ENCODE measurements at regions not wholly inside any gene's neighbourhood (a gene's known extent, or its start where the extent isn't known, plus 50 kb on each side); places are given as distances from the start of the nearest gene placed in this dataset.

DNA sequence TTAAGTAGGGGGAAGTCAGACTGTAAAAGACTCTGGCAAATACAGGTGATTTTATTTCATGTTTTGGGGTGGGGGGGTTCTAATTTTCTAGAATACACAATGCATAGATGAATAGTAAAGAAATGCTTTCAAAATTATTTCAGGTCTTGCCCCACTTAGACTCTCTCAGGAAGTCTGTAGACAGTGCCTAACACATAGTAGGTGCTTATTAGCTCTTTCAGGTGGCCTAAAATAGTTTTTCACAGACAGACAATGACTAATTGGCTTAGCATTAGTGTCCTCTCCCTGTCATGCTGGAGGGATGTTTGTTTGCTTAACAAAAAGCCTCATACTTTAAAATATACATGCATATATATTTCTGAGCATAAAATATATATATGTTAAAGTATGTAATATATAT is 366.0 kb downstream of the SOX9 start:
- in situ Hi-C loops (cut with MboI; ENCODE audit: low sequenced_read_pairs): no loop called here

DNA sequence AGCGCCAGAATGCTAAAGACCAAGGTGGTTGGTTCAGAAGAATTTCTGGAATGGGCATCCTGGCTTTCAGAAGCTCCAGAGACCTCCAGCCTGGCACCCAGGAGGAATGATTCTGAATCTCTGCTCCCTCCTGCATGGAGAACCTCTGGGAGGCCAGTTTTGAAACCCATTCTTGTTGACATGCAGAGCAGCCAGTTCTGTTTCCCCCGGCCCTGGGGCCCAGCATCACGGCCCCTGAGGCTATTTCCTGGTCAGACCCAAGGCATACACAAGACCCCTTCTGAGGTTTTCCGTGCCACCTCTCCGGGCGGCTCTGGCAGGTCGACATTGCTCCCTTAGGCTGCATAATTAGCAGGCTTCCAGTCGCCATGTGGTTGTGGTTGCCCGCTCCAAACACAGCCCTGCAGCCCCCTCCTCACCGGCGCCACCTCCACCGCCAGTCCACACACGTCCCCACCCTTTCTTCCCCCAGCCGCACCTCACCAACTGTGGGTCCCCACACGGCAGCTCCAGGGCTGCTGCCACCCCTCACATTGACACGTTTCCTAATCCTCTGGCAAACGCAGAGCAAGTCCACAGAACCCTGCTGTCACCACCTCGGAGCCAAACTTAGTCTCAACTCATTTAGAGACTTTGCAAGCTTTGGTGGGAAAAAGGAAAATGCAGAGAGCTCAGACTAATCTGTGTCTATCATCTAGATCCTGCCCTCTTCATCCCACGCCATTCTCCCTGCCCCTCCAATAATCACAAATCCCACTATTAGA is 367.1 kb downstream of the SOX9 start:
- in situ Hi-C loops (cut with MboI; ENCODE audit: low sequenced_read_pairs): no loop called here

DNA sequence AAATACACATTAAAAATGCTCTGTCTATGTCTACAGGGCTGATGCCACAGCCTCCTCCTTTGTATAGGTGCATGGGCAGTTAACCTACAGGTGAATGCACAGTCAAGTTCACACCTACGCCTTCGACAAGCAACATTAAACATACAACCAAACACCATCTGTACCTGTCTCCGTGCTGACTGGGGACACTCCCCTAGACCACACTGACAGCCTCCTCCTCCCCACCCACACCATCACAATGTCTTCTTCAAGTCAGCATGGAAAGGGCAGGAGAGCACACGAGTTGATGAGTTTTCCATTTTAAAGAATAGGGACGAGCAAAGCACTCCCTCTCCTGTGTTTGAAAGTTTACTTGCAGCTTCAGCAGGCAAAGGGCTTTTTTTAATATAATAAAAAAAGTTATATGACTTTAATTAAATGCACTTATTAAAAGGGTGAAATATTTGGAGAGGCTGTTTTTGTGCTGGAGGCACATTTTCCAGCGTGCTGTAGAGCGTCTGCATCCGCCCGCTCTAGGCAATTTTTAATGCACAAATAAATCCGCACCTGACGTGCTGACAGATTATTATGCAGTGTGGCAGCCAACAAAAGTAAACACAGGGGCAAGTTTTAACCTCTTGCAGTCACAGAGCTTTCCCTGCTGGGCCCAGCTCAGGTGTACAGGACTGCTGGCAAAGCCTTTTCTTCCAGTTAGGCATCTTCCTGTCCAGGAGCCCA is 367.9 kb downstream of the SOX9 start:
- in situ Hi-C loops (cut with MboI; ENCODE audit: low sequenced_read_pairs): no loop called here

DNA sequence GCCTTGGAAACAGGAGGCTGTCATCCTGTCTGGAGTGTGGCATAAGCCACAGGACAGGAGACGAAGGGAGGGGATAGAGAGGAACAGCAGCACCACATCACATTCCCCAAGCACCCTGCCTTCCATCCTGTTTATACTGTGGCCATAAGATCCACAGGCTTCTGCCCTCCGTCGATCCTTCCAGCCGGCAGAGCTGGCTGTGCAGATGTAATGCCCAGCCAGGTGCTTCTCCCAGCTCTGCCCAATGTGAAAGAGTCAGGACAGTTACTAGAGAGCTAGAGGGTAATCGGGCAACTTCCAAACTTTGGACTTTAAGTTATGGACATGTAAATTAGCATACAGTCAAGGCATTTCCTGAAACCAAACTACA is 368.4 kb downstream of the SOX9 start:
- in situ Hi-C loops (cut with MboI; ENCODE audit: low sequenced_read_pairs): no loop called here

DNA sequence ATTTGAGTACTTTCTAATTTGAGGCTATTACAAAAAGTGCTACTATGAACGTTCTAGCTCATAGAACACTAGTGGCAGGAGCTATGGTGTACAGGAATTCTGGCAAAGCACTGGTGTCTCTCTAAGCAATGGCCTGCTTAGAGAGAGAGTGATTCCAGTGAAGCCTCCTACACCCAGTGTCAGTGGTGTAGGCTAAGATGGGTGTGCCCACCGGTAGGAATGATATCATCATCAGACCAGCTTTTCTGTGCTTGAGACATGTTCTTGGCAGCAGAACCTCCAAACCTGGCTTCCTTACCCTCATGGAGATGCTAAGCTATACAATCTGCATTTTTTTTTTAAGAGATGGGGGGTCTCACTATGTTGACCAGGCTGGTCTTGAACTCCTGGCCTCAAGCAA is 370.3 kb downstream of the SOX9 start:
- in situ Hi-C loops (cut with MboI; ENCODE audit: low sequenced_read_pairs): no loop called here

DNA sequence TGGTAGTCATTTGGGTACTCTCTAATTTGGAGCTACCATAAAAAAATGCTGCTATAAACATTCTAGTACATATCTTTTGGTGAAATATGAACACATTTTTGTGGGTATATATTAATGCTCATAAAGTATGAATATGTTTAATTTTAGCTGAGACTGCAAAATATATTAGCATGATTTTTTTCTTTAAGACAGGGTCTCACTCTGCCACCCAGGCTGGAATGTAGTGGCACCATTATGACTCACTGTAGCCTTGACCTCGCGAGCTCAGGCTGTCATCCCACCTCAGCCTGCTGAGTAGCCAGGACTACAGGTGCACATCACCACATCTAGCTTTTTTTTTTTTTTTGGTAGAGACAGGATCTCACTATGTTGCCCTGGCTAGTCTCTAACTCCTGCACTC is 371.7 kb downstream of the SOX9 start:
- in situ Hi-C loops (cut with MboI; ENCODE audit: low sequenced_read_pairs): no loop called here

DNA sequence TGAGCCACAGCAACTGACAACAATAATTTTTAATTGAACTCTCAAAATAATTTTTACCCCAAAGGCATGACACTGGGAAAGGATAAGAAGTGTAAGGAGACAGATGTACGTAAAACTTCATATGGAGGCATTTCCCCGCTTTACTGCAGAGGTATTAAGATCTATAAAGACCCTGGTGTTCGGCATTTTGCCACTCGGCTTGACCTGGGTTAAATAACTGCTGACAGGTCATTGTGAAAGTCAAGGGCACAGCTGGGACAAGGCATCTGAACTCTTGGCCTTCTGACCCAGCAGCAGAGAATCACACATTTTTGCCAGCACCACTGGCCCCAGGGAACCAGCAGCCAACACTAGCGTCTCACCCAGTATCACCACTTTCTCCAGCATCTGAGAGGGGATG is 372.1 kb downstream of the SOX9 start:
- in situ Hi-C loops (cut with MboI; ENCODE audit: low sequenced_read_pairs): no loop called here

DNA sequence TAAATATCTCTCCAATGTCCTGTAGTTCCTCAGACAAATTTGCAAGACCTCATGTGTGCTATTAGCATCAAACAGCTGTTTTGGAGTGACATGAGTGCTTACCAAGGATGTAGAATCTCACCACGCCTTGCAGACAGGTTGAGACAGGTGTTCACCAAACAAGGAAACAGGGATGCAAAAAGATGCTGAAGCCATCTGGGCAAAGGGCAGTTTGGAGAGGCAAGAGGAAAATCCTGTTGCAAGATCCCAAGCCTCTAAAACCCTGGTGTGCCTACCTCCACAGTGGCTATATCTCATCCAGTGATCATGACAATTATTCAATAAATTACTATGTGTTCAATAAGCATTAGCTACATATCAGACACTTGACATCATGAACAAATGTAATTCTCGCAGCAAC is 373.7 kb downstream of the SOX9 start:
- in situ Hi-C loops (cut with MboI; ENCODE audit: low sequenced_read_pairs): no loop called here

DNA sequence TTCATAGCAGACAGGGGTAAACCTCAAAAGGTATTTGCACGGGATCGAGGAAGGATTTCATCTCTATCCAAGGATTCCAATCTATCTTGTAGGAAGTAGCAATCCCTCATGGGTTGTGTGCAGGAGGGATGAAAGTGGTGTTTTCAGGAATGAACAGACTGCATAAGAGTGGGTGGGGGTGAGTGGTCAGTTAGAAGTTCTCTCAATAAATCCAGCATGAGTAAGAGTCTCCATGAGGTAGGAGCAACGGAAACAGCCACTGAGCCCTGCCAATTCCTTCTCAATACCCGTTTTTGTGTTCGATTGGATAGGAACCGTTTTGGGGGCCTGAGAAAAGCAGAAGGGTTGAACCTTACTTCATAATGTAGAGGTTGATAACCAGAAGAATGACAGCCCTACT is 375.6 kb downstream of the SOX9 start:
- in situ Hi-C loops (cut with MboI; ENCODE audit: low sequenced_read_pairs): no loop called here

DNA sequence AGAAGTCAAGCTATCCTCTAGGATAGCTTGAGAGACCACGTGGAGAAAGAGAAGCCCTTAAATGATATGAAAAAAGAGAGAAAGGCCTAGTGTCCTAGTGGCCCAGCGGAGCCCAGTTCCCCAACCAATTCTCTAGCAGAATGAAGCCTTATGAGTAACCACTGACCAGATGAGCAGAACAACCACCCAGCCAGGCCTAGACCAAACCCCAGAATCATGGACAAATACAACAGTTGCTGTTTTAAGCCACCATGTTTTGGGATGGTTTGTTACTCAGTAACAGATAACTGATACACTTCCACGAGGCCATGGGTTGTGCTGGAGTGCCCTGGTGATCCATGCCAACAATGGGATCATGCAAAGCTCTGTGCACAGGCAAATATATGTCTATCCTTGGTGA is 377.1 kb downstream of the SOX9 start:
- in situ Hi-C loops (cut with MboI; ENCODE audit: low sequenced_read_pairs): no loop called here

DNA sequence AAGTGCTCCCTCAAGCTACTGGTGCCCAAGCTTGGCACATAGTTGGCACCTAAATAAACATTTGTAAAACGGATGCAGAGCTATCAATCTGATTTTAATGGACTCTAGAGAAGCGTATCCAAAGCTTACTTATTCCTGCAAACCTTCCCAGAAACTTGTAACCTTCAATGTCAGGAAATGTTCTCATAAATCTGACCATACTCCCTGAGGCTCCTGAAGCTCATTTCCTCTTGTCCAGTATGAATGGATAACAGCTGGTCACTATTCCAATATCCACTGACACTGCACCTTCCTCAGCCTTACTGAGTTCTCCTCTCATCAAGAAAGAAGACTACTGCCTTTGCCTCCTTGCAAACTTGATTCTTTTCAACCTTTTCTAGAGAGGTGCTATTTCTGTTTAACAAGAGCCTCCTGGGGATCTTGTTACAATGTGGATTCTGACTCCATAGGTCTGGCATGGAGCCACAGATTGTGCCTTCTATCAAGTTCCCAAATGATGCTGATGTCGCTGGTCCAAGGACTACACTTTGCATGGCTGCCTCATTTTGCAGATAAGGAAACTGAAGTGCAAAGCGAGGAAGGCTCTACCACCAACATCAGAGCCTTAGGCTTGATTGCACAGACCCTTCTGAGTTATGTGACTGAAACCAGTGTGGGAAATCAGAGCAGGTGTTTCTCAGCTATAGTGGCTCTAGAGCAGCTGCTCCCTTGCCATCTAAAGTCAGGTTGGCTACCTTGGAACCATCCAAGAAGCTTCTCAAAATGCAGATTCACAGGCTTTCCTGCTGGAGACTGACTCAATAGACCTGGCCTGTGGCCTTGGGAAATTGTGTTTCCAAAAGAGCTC is 377.8 kb downstream of the SOX9 start:
- in situ Hi-C loops (cut with MboI; ENCODE audit: low sequenced_read_pairs): no loop called here

DNA sequence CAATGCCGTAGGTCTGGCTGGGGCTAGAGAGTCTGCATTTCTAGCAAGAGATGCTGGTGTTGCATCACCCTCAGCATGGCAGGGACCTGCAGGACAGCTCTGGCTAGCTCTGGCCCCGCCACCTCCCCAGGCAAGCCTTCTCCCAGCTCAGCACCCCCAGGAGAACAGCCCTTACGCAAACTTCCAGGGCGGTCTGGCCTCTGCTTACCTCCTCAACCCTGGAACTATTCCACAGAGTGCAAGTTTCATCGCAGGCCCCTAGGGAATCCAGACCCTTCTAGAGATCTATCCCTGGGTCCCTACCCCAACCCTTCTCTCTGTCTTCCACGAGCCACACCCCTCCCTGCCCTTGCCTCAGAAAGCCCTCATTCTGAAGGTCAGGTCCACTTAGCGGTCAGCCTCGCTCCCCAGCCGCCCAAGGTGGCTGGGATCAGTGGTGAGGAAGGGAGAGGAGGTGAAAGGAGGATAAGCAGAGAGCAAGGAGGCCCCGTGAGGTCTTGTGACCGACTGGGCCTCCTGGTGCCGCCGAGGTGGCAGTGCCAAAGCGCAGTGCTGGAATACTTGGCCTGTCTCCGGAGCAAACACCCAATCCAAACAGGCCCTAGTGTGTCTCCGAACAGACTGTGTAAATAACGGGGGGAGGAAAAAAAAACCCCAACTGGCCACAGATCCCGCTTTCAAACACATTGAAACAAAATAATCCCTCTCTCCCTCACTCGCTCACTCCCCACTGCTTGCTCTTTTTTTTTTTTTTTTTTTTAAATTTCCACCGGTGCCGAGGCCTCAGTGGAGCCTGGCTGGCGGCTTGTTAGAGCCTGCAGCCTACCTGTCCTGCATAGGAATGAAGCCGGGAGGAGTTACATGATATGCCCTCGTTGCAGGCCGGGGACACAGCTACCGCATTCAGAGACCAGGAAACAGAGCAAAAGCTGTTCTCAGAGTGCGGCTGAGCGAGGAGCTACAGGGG is 380.9 kb downstream of the SOX9 start:
- in situ Hi-C loops (cut with MboI; ENCODE audit: low sequenced_read_pairs): no loop called here

DNA sequence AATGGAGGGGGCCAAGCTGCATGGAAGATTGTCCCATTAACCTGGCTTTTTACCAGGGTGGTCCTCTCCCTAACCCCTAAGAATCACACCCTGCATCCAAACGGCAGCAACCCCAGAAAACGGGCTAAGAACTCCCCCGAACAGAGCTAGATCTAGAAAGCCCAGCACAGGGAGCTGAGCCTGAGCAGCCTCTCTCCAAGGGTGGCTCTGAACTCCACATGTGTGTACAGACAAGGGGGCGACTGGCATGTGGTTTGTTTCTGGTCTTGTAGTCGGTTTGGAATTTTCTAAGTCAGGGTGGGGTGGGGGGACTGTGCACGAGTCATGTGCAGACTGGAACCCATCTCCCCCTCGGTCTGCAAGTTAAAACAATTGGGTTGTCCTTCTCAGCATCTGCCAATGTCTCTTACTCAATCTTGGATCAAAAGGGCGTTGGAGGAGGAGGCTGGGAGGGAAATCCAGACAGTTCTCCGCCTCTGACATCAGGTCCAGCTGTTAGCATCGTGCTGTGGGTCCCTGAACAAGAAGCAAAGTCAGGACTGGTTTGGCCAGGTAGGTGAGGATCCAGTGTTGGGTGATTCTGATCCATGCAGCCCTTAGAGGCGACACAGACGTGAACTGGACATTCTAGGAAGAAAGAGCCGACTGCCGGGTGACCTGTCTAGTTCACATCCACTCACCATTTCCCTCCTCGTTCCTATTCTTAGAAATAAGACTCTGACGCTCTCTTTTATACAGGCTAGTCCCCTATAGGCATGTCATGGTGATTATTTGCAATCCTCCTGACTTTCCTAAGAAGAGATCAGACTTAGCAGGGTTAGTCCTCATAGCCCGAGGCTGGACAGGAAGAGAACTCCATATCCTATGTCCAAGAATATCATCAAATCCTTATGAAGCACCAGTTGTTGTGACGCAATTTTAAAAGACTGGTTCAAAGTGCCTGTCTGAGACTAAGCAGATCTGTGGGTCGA is 381.8 kb downstream of the SOX9 start:
- in situ Hi-C loops (cut with MboI; ENCODE audit: low sequenced_read_pairs): no loop called here

DNA sequence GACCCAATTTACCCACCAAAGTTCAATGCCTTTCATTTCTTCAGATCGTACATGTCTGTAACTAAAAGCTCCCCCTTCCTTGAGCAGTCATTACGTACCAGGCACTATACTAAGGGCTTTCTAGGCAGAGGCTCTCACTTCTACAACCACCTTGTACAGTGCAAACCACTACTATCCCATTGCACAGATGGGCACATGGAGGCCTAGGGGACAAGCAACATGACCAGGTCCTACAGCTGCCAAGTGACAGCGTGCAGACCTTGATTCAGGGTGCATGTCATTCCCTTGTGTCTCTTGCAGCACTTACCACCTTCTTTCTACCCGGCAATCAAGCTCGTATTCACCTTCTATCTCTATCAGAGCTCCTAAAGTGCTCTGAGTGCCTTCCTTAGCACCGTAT is 382.7 kb downstream of the SOX9 start:
- in situ Hi-C loops (cut with MboI; ENCODE audit: low sequenced_read_pairs): no loop called here

DNA sequence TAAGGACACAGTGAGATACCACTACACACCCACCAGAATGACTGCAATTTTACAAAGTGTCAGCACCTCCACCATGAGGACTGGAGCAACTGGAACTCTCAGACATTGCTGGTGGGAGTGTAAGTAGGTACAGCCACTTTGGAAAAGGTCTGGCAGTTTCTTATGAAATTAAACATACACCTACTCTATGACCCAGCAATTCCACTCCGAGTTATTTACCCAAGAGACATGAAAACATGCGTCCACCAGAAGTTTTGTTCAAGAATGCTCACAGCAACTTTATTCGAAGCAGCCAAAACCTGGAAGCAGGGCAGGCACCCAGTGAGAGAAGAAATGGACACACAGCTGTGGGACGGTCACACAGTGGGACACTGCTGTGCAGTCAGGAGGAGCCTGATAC is 384.0 kb downstream of the SOX9 start:
- in situ Hi-C loops (cut with MboI; ENCODE audit: low sequenced_read_pairs): no loop called here

DNA sequence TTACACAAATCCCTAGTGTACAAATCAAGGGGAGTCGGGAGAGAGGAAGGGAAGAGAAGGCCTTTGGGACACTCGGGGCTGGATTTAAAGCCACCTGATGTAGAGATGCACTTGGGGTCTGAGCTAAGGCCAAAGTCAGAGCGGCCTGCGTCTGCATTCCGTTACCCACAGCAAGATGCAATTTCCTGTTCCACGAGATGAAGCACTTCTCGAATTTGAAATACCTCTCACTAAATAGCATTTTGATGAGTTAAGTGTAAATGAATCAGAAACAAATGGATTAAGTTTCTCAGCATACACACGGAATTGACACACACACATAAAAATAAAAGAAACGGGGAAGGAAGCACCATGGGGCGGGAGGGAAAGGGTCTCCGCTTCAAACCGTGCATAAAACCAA is 386.0 kb downstream of the SOX9 start:
- in situ Hi-C loops (cut with MboI; ENCODE audit: low sequenced_read_pairs): no loop called here

DNA sequence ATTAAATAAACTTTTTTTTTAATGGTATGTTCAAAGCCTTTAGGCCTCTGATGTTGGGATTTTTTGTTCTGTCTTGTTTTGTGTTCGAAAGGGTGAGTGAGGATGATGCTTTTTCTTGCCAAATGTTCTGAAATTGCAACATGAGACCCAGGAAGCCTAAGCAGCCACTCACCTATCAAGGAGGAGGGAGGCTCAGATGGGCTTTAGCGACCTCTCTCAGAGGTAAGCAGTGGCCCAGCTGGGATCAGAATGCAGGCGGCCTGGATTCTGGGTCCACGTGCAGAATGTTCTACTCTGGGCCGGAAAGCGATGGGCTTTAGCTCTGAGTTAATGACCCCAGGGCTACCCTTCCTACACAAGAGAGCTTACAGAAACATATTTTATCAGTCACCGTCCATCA is 386.6 kb downstream of the SOX9 start:
- in situ Hi-C loops (cut with MboI; ENCODE audit: low sequenced_read_pairs): no loop called here

DNA sequence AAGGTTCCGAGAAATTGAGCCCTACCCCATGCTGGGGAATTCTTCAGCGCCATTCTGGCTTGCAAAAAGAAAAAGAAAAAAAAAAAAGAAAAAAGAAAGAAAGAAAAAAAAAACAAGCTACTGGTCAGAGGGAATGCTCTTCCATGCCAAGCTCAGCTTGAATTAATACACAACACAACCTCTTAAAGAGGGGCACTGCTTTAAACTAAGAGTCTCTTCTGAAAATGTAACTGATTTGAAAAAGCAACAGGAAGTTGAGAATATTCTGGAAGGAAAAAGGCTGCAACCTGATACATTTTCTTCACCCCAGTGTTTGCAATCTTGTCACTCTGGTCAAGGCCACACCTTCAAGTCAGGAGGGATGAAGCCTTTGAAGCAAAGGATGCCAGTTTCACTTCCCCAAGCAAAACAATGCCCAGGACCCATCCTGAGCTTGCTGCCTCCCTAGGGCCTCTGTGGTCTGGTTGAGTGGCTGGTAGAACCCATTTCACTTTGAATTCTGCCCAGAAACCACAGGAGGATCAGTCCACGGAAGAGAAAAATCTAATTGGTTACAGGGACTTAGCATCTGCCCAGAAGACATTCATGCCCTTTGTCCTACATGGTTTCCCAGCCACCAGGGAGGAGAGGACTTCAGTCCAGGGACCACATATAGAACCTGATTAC is 389.7 kb downstream of the SOX9 start:
- in situ Hi-C loops (cut with MboI; ENCODE audit: low sequenced_read_pairs): no loop called here

DNA sequence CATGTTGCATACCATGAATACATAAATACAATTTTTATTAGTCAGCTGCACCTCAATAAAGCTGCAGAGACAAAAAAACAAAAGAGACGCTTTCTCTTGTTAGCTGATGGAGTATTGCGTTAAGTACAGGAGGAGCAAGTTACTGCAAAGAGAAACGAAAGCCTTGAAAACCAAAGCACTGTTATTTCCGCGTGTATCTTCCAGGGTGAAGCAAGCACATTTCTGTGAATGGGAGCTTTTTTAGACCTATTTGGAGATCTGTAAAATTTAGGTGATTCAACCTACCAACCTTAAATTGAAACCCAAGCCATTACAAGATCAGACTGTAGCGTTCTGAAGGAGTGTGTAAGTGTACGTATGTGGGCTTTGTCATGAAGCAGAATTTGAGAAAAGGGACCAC is 390.4 kb downstream of the SOX9 start:
- in situ Hi-C loops (cut with MboI; ENCODE audit: low sequenced_read_pairs): no loop called here

Measured in HL-60/S4 treated with retinoic acid at 250 ng/mL for 4 days and 3 days (cell line).